ES-I3 (cell line): ENCODE measurements at regions not wholly inside any gene's neighbourhood (a gene's known extent, or its start where the extent isn't known, plus 50 kb on each side); places are given as distances from the start of the nearest gene placed in this dataset.
"Not testable (repeated sequence)": the region's sequence is repeated elsewhere in the genome, so short reads cannot be mapped to it uniquely, and the experiment has no call there.

Experiments used
- H3K36me3 ChIP-seq: 2 replicates; pipeline ENCODE4 v1.6.1; 2013; ENCODE audit warnings: mild to moderate bottlenecking, low read length, control low read depth, moderate library complexity; ENCODE audit not compliant: insufficient read depth
- H3K4me1 ChIP-seq: 2 replicates; pipeline ENCODE4 v1.6.1; 2013; ENCODE audit warnings: mild to moderate bottlenecking, control low read depth, low read length; ENCODE audit not compliant: insufficient read depth
- H3K9ac ChIP-seq: 2 replicates; pipeline ENCODE4 v1.6.1; 2013; ENCODE audit warnings: low read depth, mild to moderate bottlenecking, low read length, moderate library complexity
- H3K9me3 ChIP-seq: 2 replicates; pipeline ENCODE4 v1.6.1; 2013; ENCODE audit warnings: mild to moderate bottlenecking, low read length, moderate library complexity; ENCODE audit not compliant: control insufficient read depth, insufficient read depth

DNA sequence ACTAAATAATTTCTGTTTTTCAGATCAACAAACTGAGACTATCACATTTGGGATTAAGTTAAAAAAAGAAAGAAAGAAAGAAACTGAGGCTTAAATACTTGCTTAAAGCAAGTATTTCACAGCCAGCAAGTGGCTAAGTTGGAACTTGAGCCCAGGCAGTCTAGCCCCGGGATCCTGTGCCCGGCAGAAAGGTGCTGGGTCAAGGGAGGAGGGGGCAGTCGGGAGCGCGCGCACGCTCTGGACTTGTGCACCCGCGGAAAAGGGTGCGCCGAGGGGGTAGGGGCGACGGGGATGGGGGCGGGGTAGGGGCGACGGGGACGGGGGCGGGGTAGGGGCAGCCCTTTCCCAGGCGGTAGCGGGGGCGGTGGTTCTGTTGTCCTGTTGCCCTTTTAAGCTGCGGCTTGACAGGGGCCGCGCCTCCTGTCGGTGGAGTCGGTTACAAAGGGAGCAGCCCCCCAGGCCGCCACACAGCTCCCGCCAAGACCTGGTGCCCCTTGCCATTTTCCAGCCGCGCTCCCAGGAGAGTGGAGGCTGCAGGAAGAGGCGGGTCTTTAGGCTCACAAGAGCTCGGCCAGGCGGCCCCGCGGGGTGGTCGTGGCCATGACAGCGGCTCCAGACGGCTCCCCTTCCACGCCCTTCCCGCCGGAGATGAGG is 60.6 kb downstream of the GOLGA8T start:
- H3K36me3 ChIP-seq, H3K4me1 ChIP-seq, H3K9me3 ChIP-seq: not testable (repeated sequence)
- H3K9ac ChIP-seq = peak overlapping the region; percentile 42; the same call in 1 of the 2 replicates

- H3K36me3 ChIP-seq, H3K9me3 ChIP-seq, H3K4me1 ChIP-seq: not testable (repeated sequence)
- peak overlapping the region; percentile 42; the same call in 1 of the 2 replicates for H3K9ac ChIP-seq
Measured at GRCh38 chr15:30196009-30196375, 61.1 kb downstream of the GOLGA8T start.

DNA sequence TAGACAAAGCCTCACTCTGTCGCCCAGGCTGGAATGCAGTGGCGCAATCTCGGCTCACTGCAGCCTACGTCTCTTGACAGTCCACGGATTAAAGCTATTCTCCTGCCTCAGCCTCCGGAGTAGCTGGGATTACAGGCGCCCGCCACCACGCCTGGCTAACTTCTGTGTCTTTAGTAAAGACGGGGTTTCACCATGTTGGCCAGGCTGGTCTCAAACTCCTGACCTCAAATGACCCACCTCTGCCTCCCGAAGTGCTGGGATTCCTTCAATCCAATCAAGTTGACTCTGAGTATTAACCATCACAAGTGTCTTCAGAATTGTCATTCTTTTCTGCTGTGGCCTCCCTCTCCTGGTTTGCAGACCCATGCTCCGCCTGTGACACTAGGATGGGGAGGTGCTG is 61.9 kb downstream of the GOLGA8T start:
- H3K36me3 ChIP-seq, H3K9me3 ChIP-seq: not testable (repeated sequence)

GRCh38 chr15:30201517-30201916 is 66.7 kb downstream of the GOLGA8T start:
- not testable (repeated sequence) for H3K36me3 ChIP-seq, H3K9ac ChIP-seq, H3K4me1 ChIP-seq, H3K9me3 ChIP-seq

More for the DNA sequence above, 61.9 kb downstream of the GOLGA8T start:
- H3K4me1 ChIP-seq, H3K9ac ChIP-seq: not testable (repeated sequence)

DNA sequence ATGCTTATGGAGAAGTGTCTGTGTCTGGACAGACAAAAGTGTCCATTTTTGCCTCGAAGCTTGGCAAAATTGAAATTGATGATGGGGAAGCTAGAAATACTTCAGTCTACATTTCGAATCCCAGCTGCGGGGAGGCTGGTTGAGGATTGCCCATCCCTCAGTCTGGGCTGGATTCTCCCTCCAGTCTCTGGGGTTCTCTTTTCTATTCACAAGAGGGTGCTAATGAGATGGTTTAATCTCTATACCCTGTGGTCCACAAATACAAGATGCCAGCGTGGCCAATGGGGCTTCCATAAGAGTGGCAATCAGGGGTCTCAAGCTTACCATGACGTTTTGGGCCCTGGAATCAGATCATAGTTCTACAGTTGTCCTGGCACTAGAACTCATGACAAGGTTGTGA is 78.9 kb downstream of the GOLGA8T start:
- H3K9ac ChIP-seq, H3K4me1 ChIP-seq, H3K36me3 ChIP-seq, H3K9me3 ChIP-seq: not testable (repeated sequence)

DNA sequence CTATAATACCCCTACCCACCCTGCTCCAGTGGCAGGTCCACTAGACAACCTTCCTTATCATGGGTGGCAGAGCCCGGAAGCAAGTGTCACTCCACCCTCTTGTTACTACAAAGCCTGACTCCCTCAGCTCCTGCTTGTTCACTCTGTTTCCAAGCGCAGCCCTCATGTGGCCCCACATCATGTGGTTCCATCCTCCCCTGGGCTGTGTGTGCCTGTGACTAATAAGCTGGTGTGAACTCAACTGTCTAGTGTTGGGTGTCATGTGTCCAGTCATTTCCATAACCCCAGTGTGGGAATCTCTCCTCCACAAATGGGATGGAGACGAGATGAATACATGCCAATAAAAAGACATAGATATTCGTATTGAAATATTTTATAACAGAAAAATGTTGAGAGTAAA is 87.0 kb downstream of the GOLGA8T start:
- not testable (repeated sequence) for H3K4me1 ChIP-seq, H3K9ac ChIP-seq, H3K36me3 ChIP-seq, H3K9me3 ChIP-seq

- H3K36me3 ChIP-seq, H3K4me1 ChIP-seq, H3K9ac ChIP-seq, H3K9me3 ChIP-seq: not testable (repeated sequence)
Measured at GRCh38 chr15:30222798-30223591, 88.1 kb downstream of the GOLGA8T start.

- H3K36me3 ChIP-seq, H3K4me1 ChIP-seq, H3K9ac ChIP-seq, H3K9me3 ChIP-seq: not testable (repeated sequence)
Measured at GRCh38 chr15:30225233-30225891, 90.5 kb downstream of the GOLGA8T start.

- H3K9ac ChIP-seq, H3K4me1 ChIP-seq, H3K9me3 ChIP-seq, H3K36me3 ChIP-seq: not testable (repeated sequence)
Measured at GRCh38 chr15:30261432-30262141, 126.7 kb downstream of the GOLGA8T start.

GRCh38 chr15:30262142-30262460 is 127.2 kb downstream of the GOLGA8T start:
- H3K9me3 ChIP-seq, H3K9ac ChIP-seq, H3K4me1 ChIP-seq, H3K36me3 ChIP-seq: not testable (repeated sequence)

DNA sequence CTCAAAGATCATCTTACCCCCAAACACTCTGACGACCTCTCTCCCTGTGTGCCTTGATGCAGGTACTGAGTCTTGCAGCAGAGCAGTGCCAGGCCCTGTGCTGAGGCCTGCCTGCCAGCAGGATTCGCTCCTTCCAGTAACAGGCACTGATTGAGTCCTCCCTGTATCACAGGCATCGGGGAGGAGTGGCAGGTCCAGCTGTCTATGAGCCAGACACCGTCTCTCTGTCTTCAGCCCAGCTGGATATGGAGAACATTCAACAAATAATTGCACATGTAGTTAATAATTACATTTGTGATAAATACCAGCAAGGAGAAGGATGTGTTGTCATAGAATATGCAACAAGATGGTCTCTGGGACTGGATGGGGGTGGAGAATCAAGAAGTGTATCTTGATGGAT is 129.1 kb downstream of the GOLGA8T start:
- H3K4me1 ChIP-seq, H3K36me3 ChIP-seq, H3K9me3 ChIP-seq, H3K9ac ChIP-seq: not testable (repeated sequence)

- H3K36me3 ChIP-seq, H3K9me3 ChIP-seq, H3K4me1 ChIP-seq, H3K9ac ChIP-seq: not testable (repeated sequence)
Measured at GRCh38 chr15:30295150-30295844, 98.0 kb downstream of the CHRFAM7A start.

DNA sequence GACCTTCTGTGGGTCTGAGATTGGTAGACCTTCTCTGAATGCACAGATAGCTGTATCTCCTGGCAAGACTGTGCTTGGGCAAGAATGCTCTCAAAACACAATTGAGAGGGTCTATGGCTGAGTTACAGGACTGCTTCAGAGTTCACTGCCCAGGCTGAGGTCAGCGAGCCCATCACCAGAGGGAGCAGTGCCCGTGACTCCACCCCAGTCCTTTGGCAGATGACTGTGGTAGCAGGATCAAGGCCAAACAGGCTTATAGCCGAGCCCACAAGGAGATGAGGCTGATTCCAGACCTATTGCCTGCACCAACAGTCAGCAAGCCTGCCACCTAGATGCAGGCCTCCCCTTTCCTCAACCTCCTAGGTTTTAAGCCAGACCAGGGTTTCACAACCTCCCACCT is 89.4 kb downstream of the CHRFAM7A start:
- H3K9me3 ChIP-seq, H3K4me1 ChIP-seq, H3K9ac ChIP-seq, H3K36me3 ChIP-seq: not testable (repeated sequence)
